AG04449 (cell line): ENCODE measurements at regions not wholly inside any gene's neighbourhood (a gene's known extent, or its start where the extent isn't known, plus 50 kb on each side); places are given as distances from the start of the nearest gene placed in this dataset.

Source experiments
- CTCF ChIA-PET: fragments of 350-600 bp; formaldehyde crosslinking; extraction: SDS; loops from one replicate; lab custom pipeline; 2021; ENCODE audit warnings: antibody characterized with exemption; lab: Yijun Ruan, JAX
- POLR2A ChIA-PET: fragments of 400-600, 350-600 bp; formaldehyde crosslinking; extraction: SDS; loops from one replicate; lab custom pipeline; 2020; ENCODE audit warnings: antibody characterized with exemption, inconsistent platforms; lab: Yijun Ruan, JAX
- DNase-seq: peaks from one replicate; pipeline ENCODE4 v3.0.0-alpha.2; 2010; ENCODE audit warnings: low read depth, low spot score
- H3K4me3 ChIP-seq: 2 replicates; pipeline ENCODE4 v1.5.1; 2011; ENCODE audit warnings: low read depth, mild to moderate bottlenecking, control low read depth, low read length
- TF ChIP-seq, protein P1 (sequence below): IDR thresholded peaks from one replicate; pipeline ENCODE4 v1.5.1; 2011; ENCODE audit warnings: mild to moderate bottlenecking, moderate library complexity, low read length, control low read depth, inconsistent platforms; ENCODE audit not compliant: insufficient read depth; ENCODE audit errors: missing control alignments

DNA sequence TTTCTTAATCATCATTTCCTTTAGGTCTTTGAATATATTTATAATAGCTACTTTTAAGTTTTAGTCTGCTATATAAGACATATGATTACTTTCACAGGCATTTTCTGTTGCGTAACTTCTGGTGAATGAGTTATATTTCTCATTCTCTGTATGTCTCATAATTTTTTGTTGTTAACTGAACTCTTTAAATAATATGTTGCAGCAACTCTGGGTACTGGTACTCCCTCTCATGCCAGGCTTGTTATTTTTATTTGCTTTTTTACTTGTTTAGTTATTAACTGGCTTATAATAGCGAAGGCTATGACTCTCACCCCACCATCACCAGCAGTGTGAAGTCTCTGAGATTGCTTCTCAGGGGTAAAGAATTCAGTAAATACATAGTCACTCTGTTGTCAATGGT is 524.2 kb upstream of the CHORDC1 start:
- no peak for DNase-seq
- H3K4me3 ChIP-seq = no peak overlapping the region
- TF ChIP-seq, protein P1, sequence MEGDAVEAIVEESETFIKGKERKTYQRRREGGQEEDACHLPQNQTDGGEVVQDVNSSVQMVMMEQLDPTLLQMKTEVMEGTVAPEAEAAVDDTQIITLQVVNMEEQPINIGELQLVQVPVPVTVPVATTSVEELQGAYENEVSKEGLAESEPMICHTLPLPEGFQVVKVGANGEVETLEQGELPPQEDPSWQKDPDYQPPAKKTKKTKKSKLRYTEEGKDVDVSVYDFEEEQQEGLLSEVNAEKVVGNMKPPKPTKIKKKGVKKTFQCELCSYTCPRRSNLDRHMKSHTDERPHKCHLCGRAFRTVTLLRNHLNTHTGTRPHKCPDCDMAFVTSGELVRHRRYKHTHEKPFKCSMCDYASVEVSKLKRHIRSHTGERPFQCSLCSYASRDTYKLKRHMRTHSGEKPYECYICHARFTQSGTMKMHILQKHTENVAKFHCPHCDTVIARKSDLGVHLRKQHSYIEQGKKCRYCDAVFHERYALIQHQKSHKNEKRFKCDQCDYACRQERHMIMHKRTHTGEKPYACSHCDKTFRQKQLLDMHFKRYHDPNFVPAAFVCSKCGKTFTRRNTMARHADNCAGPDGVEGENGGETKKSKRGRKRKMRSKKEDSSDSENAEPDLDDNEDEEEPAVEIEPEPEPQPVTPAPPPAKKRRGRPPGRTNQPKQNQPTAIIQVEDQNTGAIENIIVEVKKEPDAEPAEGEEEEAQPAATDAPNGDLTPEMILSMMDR = no peak
- POLR2A ChIA-PET = no interaction called here
- CTCF ChIA-PET = no interaction called here

DNA sequence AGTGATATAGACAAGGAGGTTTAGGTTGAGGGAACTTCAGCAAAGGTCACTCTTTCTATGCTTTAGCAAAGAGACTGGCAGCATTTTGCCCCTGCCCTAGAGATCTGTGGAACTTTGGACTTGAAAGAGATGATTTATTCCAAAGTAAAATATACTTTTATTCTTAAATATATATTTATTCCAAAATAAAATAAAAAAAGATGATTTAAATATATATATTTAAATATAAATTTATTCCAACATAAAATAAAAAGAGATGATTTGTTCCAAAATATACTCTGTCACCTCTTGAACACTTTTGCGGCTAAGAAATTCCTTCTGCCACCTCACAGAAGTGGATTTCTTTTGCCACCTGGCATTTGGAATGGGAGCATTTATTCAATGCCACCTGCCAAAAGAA is 521.3 kb upstream of the CHORDC1 start:
- CTCF ChIA-PET = no interaction called here
- no peak for DNase-seq
- no peak overlapping the region for H3K4me3 ChIP-seq
- TF ChIP-seq, protein P1 = no peak
- POLR2A ChIA-PET = no interaction called here

DNA sequence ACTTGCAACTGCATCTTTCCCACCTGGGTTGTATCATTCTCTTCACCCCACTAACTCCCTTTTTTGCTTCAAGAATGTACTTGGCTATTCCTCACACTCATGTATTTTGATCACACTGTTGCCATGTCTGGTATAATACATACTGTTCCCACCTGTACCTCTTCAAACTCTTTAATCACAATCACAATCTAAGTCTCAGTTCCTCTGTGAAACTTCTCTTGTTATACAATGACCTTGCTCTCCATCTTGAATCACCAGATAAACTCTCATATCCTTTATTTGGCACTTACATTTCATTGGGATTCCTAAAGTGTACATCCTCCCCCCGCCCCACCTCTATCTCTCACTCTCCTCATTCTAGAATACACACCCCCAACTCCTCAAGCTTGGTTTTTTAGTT is 516.0 kb upstream of the CHORDC1 start:
- CTCF ChIA-PET = no interaction called here
- H3K4me3 ChIP-seq = no peak overlapping the region
- TF ChIP-seq, protein P1 = no peak
- POLR2A ChIA-PET = no interaction called here
- DNase-seq = no peak

DNA sequence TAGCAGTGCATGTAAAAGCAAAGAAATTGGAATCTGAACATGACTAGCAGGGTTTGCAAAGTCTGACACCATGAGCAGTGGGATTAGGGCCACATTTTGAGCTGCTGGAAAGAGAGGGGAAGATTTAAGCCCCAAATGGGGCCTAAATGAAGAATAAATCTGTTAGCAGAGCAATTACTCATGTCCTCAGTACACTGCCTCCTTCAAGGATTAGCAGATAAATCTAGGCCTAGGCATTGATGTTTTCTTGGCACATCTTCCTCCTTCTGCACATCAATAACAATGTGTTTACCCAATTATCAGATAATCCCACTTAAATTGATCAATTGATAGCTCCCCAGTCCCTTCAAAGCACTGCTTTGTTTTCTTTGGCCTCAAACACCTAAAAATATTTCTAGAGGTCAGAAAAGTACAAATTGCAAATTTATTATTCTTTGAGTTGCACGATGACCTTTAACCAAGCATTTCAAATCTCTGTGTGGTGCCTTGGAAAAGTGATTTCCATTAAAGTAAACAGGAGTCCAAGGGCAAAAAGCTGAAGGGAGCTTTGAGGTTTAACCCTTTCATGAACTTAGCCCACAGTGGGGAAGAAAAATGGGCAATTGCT is 514.7 kb upstream of the CHORDC1 start:
- CTCF ChIA-PET = no interaction called here
- POLR2A ChIA-PET = no interaction called here
- DNase-seq = no peak

DNA sequence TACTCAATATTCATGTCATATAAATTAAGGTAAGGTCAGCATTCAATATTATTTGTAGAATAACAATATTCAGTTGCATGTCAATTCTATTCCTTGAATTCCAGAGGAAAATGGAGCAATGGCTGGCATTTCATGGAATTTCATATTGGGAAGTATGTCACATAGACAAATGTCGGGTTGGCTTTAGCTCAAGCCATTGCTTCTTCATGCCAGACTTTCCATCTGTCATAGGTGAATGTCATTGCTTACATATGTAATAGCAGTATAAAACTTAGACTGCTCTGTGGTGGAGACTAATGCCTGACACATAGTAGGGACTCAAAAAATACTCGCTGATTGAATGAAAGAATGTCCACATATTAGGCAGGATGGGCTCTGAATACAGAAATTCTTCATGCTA is 509.6 kb upstream of the CHORDC1 start:
- no peak for DNase-seq
- CTCF ChIA-PET = no interaction called here
- H3K4me3 ChIP-seq = no peak overlapping the region
- TF ChIP-seq, protein P1 = no peak
- POLR2A ChIA-PET = no interaction called here

More for the DNA sequence above, 514.7 kb upstream of the CHORDC1 start:
- no peak overlapping the region for H3K4me3 ChIP-seq
- TF ChIP-seq, protein P1 = no peak

DNA sequence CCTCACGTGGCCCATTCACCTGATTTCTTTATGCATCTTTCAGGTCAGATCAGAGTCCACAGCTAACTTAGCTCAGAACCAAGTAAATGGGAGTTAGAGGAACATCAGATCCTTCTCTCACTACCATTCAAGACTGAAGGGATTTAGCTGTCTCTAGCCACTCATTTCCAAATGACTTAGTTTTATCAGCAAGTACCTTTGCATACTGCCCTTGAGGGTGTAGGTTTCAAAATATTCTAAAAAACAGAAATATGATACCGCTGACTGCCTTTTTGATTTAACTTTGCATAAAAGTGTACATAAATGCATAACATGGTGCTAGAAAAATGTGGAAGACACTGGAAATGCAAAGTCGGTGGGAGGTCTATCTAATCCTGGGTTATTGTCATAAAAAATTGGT is 500.6 kb upstream of the CHORDC1 start:
- no peak for DNase-seq
- TF ChIP-seq, protein P1 = no peak
- ChIA-PET CTCF (no interaction called here), POLR2A (no interaction called here)
- H3K4me3 ChIP-seq = no peak overlapping the region
